Keratinocyte (primary cell): ENCODE measurements at regions not wholly inside any gene's neighbourhood (a gene's known extent, or its start where the extent isn't known, plus 50 kb on each side); places are given as distances from the start of the nearest gene placed in this dataset.

Experiments used
- DNase-seq: peaks from one replicate; pipeline ENCODE4 v3.0.0-alpha.2; 2011; ENCODE audit warnings: low read depth, missing footprints, low spot score
- FAIRE-seq: peaks from 2 replicates; lab custom pipeline; 2011; peaks lifted over from hg19 to GRCh38; lab: Jason Lieb, UNC
- H2AFZ ChIP-seq: 2 replicates; pipeline ENCODE4 v1.6.0; 2012; ENCODE audit warnings: low read length, control low read depth, inconsistent platforms; ENCODE audit not compliant: control insufficient read depth
- H3K27ac ChIP-seq: 2 replicates; pipeline ENCODE4 v1.5.1; 2011; ENCODE audit warnings: low read length; ENCODE audit not compliant: control insufficient read depth, insufficient read depth
- H3K27me3 ChIP-seq: 3 replicates; pipeline ENCODE4 v1.6.0; 2011; ENCODE audit warnings: low read length; ENCODE audit not compliant: control insufficient read depth, insufficient read depth; ENCODE audit errors: extremely low read depth
- H3K36me3 ChIP-seq, 2 experiments: 2 replicates in 1 of 2; 3 replicates in 1 of 2; pipeline ENCODE4 v1.5.1; 2011; ENCODE audit warnings: low read length in 2 of 2, mild to moderate bottlenecking in 1 of 2; ENCODE audit not compliant: control insufficient read depth in 2 of 2, insufficient read depth in 2 of 2; ENCODE audit errors: extremely low read depth in 1 of 2
- H3K4me1 ChIP-seq: 3 replicates; pipeline ENCODE4 v1.5.1; 2011; ENCODE audit warnings: low read length; ENCODE audit not compliant: control insufficient read depth, insufficient read depth; ENCODE audit errors: extremely low read depth
- H3K4me2 ChIP-seq: 3 replicates; pipeline ENCODE4 v1.6.0; 2011; ENCODE audit warnings: low read depth, low read length; ENCODE audit not compliant: control insufficient read depth, insufficient read depth; ENCODE audit errors: extremely low read depth
- H3K4me3 ChIP-seq, 3 experiments: fragments of 200-600 bp in 1 of 3; sonication (generic) in 1 of 3; 2 replicates in 2 of 3; 3 replicates in 1 of 3; pipeline ENCODE4 v1.5.1; 2011 to 2016; ENCODE audit warnings: low read length in 3 of 3, mild to moderate bottlenecking in 3 of 3, control low read depth in 2 of 3, inconsistent platforms in 1 of 3, low read depth in 1 of 3, mixed read lengths in 1 of 3, mixed run types in 1 of 3, moderate library complexity in 1 of 3; ENCODE audit not compliant: control insufficient read depth in 2 of 3, insufficient read depth in 2 of 3; ENCODE audit errors: extremely low read depth in 1 of 3
- H3K79me2 ChIP-seq: 2 replicates; pipeline ENCODE4 v1.6.0; 2012; ENCODE audit warnings: low read length; ENCODE audit not compliant: control insufficient read depth, insufficient read depth
- H3K9ac ChIP-seq: 3 replicates; pipeline ENCODE4 v1.6.0; 2011; ENCODE audit warnings: low read length; ENCODE audit not compliant: control insufficient read depth, insufficient read depth; ENCODE audit errors: extremely low read depth
- H3K9me1 ChIP-seq: 3 replicates; pipeline ENCODE4 v1.6.0; 2011; ENCODE audit warnings: low read length; ENCODE audit not compliant: control insufficient read depth, insufficient read depth; ENCODE audit errors: extremely low read depth
- H3K9me3 ChIP-seq: 2 replicates; pipeline ENCODE4 v1.5.1; 2012; ENCODE audit warnings: low read depth, low read length; ENCODE audit not compliant: control insufficient read depth
- H4K20me1 ChIP-seq: 3 replicates; pipeline ENCODE4 v1.6.0; 2011; ENCODE audit warnings: low read length; ENCODE audit not compliant: control insufficient read depth, insufficient read depth; ENCODE audit errors: extremely low read depth
- CTCF ChIP-seq, 3 experiments: IDR thresholded peaks in 1 of 3; conservative IDR thresholded peaks in 1 of 3; optimal IDR thresholded peaks in 1 of 3; 2 replicates in 2 of 3; 3 replicates in 1 of 3; pipeline versions ENCODE3 to v1.5.1; 2011; ENCODE audit warnings: low read length in 3 of 3, mild to moderate bottlenecking in 3 of 3, moderate library complexity in 2 of 3, control low read depth in 1 of 3, inconsistent platforms in 1 of 3; ENCODE audit not compliant: insufficient read depth in 2 of 3; ENCODE audit errors: extremely low read depth in 1 of 3
- EZH2 ChIP-seq: IDR thresholded peaks from one replicate; pipeline ENCODE4 v1.6.1; 2012; ENCODE audit warnings: inconsistent platforms, mild to moderate bottlenecking, low read length, moderate library complexity
- dilution Hi-C: fragments of 300-500 bp; cut with MboI; formaldehyde crosslinking; loops from one replicate; pipeline ENCODE4 v1.7.0; 2020; ENCODE audit warnings: low sequenced_read_pairs; ENCODE audit not compliant: extremely low pct_ligation_motif_present

GRCh38 chr5:74556631-74557595 is 83.6 kb downstream of the ENC1 start:
- no peak for TF ChIP-seq EZH2
- TF ChIP-seq CTCF (optimal IDR thresholded peaks at IDR 0.05 in 1 of 3, IDR thresholded peaks at IDR 0.05 in 1 of 3, conservative IDR thresholded peaks at IDR 0.05 in 1 of 3; ENCODE audit: extremely low read depth in 1 of 3, insufficient read depth in 2 of 3, low read length in 3 of 3): no peak
- DNase-seq: no peak
- dilution Hi-C loops: no loop called here
- H3K9me1 ChIP-seq: no peaks in the 10 kb centered on the region
- FAIRE-seq: peak; percentile 88
- peaks cover 5% of the 10 kb centered on the region for H3K4me1 ChIP-seq
- no peak overlapping the region for H2AFZ ChIP-seq
- H3K9ac ChIP-seq: no peak overlapping the region
- no peaks in the 10 kb centered on the region for H3K36me3 ChIP-seq
- H3K4me2 ChIP-seq: no peak overlapping the region
- H3K27me3 ChIP-seq: no peaks in the 10 kb centered on the region
- H4K20me1 ChIP-seq: no peaks in the 10 kb centered on the region
- no peaks in the 10 kb centered on the region for H3K9me3 ChIP-seq
- H3K79me2 ChIP-seq: no peaks in the 10 kb centered on the region
- no peak overlapping the region for H3K4me3 ChIP-seq
- H3K27ac ChIP-seq: no peak overlapping the region

GRCh38 chr5:74556006-74556405 is 84.5 kb downstream of the ENC1 start:
- no peak overlapping the region for H3K4me2 ChIP-seq
- DNase-seq: no peak
- no peaks in the 10 kb centered on the region for H3K27me3 ChIP-seq
- H3K9ac ChIP-seq: no peak overlapping the region
- H4K20me1 ChIP-seq: no peaks in the 10 kb centered on the region
- dilution Hi-C loops: no loop called here
- no peak overlapping the region for H3K27ac ChIP-seq
- H3K4me1 ChIP-seq: peaks cover 9% of the 10 kb centered on the region
- no peaks in the 10 kb centered on the region for H3K9me1 ChIP-seq
- no peak for TF ChIP-seq CTCF (optimal IDR thresholded peaks at IDR 0.05 in 1 of 3, IDR thresholded peaks at IDR 0.05 in 1 of 3, conservative IDR thresholded peaks at IDR 0.05 in 1 of 3; ENCODE audit: extremely low read depth in 1 of 3, insufficient read depth in 2 of 3, low read length in 3 of 3)
- no peak for TF ChIP-seq EZH2
- H3K9me3 ChIP-seq: no peaks in the 10 kb centered on the region
- FAIRE-seq: peak; percentile 52
- H3K79me2 ChIP-seq: no peaks in the 10 kb centered on the region
- no peak overlapping the region for H3K4me3 ChIP-seq
- H2AFZ ChIP-seq: no peak overlapping the region
- H3K36me3 ChIP-seq: no peaks in the 10 kb centered on the region
